Activated T-cell treated with anti-CD3 and anti-CD28 coated beads, Interleukin-2, amount 50 U/mL, for 24 hours (primary cell): ENCODE measurements at regions not wholly inside any gene's neighbourhood (a gene's known extent, or its start where the extent isn't known, plus 50 kb on each side); places are given as distances from the start of the nearest gene placed in this dataset.
"Not testable (repeated sequence)": the region's sequence is repeated elsewhere in the genome, so short reads cannot be mapped to it uniquely, and the experiment has no call there.

Source experiments
- DNase-seq: peaks from one replicate; pipeline ENCODE4 v3.0.0-alpha.2; 2020
- H3K27ac Mint-ChIP-seq: 2 replicates; pipeline ENCODE4 v1.8.0; 2020; ENCODE audit warnings: mild to moderate bottlenecking, mixed read lengths
- H3K27me3 Mint-ChIP-seq: 2 replicates; pipeline ENCODE4 v1.8.0; 2020; ENCODE audit warnings: mixed read lengths
- H3K36me3 Mint-ChIP-seq: 2 replicates; pipeline ENCODE4 v1.8.0; 2020; ENCODE audit warnings: low read depth, mixed read lengths
- H3K4me1 Mint-ChIP-seq: 2 replicates; pipeline ENCODE4 v1.8.0; 2020; ENCODE audit warnings: low read depth, mixed read lengths
- H3K4me3 Mint-ChIP-seq: 2 replicates; pipeline ENCODE4 v1.8.0; 2020; ENCODE audit warnings: mild to moderate bottlenecking, moderate library complexity, mixed read lengths
- H3K9me3 Mint-ChIP-seq: 2 replicates; pipeline ENCODE4 v1.8.0; 2020; ENCODE audit warnings: mixed read lengths

GRCh38 chr4:164540987-164541386 is 212.9 kb upstream of the SMIM31 start:
- Mint-ChIP-seq H3K36me3 (no peaks in the 10 kb centered on the region), H3K4me1 (no peaks in the 10 kb centered on the region)

GRCh38 chr4:164542431-164542830 is 211.5 kb upstream of the SMIM31 start:
- peaks cover 17% of the 10 kb centered on the region for H3K9me3 Mint-ChIP-seq
- H3K36me3 Mint-ChIP-seq = no peaks in the 10 kb centered on the region
- DNase-seq = no peak
- no peaks in the 10 kb centered on the region for H3K27me3 Mint-ChIP-seq
- H3K4me1 Mint-ChIP-seq = no peaks in the 10 kb centered on the region
- no peak overlapping the region for H3K27ac Mint-ChIP-seq
- no peak overlapping the region for H3K4me3 Mint-ChIP-seq

More at GRCh38 chr4:164540987-164541386, 212.9 kb upstream of the SMIM31 start:
- no peak overlapping the region for H3K27ac Mint-ChIP-seq
- DNase-seq = no peak
- H3K4me3 Mint-ChIP-seq = no peak overlapping the region
- H3K9me3 Mint-ChIP-seq = peaks cover 17% of the 10 kb centered on the region
- H3K27me3 Mint-ChIP-seq = no peaks in the 10 kb centered on the region

GRCh38 chr4:164550989-164551712 is 202.8 kb upstream of the SMIM31 start:
- no peak overlapping the region for H3K4me3 Mint-ChIP-seq
- DNase-seq = no peak
- no peak overlapping the region for H3K27ac Mint-ChIP-seq
- H3K27me3 Mint-ChIP-seq = no peaks in the 10 kb centered on the region
- no peaks in the 10 kb centered on the region for H3K36me3 Mint-ChIP-seq
- H3K4me1 Mint-ChIP-seq = no peaks in the 10 kb centered on the region
- no peaks in the 10 kb centered on the region for H3K9me3 Mint-ChIP-seq

GRCh38 chr4:164551713-164552040 is 202.3 kb upstream of the SMIM31 start:
- Mint-ChIP-seq H3K4me1 (no peaks in the 10 kb centered on the region), H3K36me3 (no peaks in the 10 kb centered on the region), H3K4me3 (no peak overlapping the region), H3K27me3 (no peaks in the 10 kb centered on the region), H3K27ac (no peak overlapping the region), H3K9me3 (no peaks in the 10 kb centered on the region)
- DNase-seq = no peak

GRCh38 chr4:164571593-164572390 is 182.1 kb upstream of the SMIM31 start:
- Mint-ChIP-seq H3K9me3 (peaks cover 8% of the 10 kb centered on the region), H3K4me3 (no peak overlapping the region), H3K27ac (no peak overlapping the region), H3K27me3 (no peaks in the 10 kb centered on the region), H3K4me1 (no peaks in the 10 kb centered on the region), H3K36me3 (no peaks in the 10 kb centered on the region)
- DNase-seq = no peak

GRCh38 chr4:164572877-164573279 is 181.1 kb upstream of the SMIM31 start:
- Mint-ChIP-seq H3K27me3 (no peaks in the 10 kb centered on the region), H3K9me3 (peaks cover 8% of the 10 kb centered on the region), H3K36me3 (no peaks in the 10 kb centered on the region), H3K4me3 (no peak overlapping the region), H3K4me1 (no peaks in the 10 kb centered on the region), H3K27ac (no peak overlapping the region)
- DNase-seq = no peak

- H3K9me3 Mint-ChIP-seq = peaks cover 15% of the 10 kb centered on the region
Observed at GRCh38 chr4:164575861-164576260, 178.1 kb upstream of the SMIM31 start.

GRCh38 chr4:164579270-164579942 is 174.5 kb upstream of the SMIM31 start:
- no peak overlapping the region for H3K4me3 Mint-ChIP-seq
- peaks cover 16% of the 10 kb centered on the region for H3K9me3 Mint-ChIP-seq
- no peak overlapping the region for H3K27ac Mint-ChIP-seq
- no peaks in the 10 kb centered on the region for H3K4me1 Mint-ChIP-seq
- no peaks in the 10 kb centered on the region for H3K27me3 Mint-ChIP-seq
- no peak for DNase-seq
- H3K36me3 Mint-ChIP-seq = no peaks in the 10 kb centered on the region

More at GRCh38 chr4:164575861-164576260, 178.1 kb upstream of the SMIM31 start:
- no peaks in the 10 kb centered on the region for H3K36me3 Mint-ChIP-seq
- H3K27ac Mint-ChIP-seq = no peak overlapping the region
- H3K4me1 Mint-ChIP-seq = no peaks in the 10 kb centered on the region
- no peak overlapping the region for H3K4me3 Mint-ChIP-seq
- no peak for DNase-seq
- no peaks in the 10 kb centered on the region for H3K27me3 Mint-ChIP-seq

GRCh38 chr4:164591666-164592065 is 162.3 kb upstream of the SMIM31 start:
- no peaks in the 10 kb centered on the region for H3K4me1 Mint-ChIP-seq
- H3K36me3 Mint-ChIP-seq = no peaks in the 10 kb centered on the region
- no peak overlapping the region for H3K27ac Mint-ChIP-seq
- H3K27me3 Mint-ChIP-seq = no peaks in the 10 kb centered on the region
- no peaks in the 10 kb centered on the region for H3K9me3 Mint-ChIP-seq
- DNase-seq = no peak
- no peak overlapping the region for H3K4me3 Mint-ChIP-seq

GRCh38 chr4:164595751-164596150 is 158.2 kb upstream of the SMIM31 start:
- DNase-seq = no peak
- Mint-ChIP-seq H3K27me3 (no peaks in the 10 kb centered on the region), H3K4me3 (no peak overlapping the region), H3K36me3 (no peaks in the 10 kb centered on the region), H3K4me1 (no peaks in the 10 kb centered on the region), H3K9me3 (no peaks in the 10 kb centered on the region), H3K27ac (no peak overlapping the region)

- H3K4me3 Mint-ChIP-seq = no peak overlapping the region
- H3K36me3 Mint-ChIP-seq = no peaks in the 10 kb centered on the region
- no peak for DNase-seq
- no peaks in the 10 kb centered on the region for H3K27me3 Mint-ChIP-seq
- no peaks in the 10 kb centered on the region for H3K4me1 Mint-ChIP-seq
- H3K27ac Mint-ChIP-seq = no peak overlapping the region
- no peaks in the 10 kb centered on the region for H3K9me3 Mint-ChIP-seq
Observed at GRCh38 chr4:164596318-164596878, 157.5 kb upstream of the SMIM31 start.

GRCh38 chr4:164596927-164597326 is 157.0 kb upstream of the SMIM31 start:
- peaks cover 4% of the 10 kb centered on the region for H3K9me3 Mint-ChIP-seq
- no peak overlapping the region for H3K27ac Mint-ChIP-seq
- H3K27me3 Mint-ChIP-seq = no peaks in the 10 kb centered on the region
- H3K4me3 Mint-ChIP-seq = no peak overlapping the region
- no peaks in the 10 kb centered on the region for H3K36me3 Mint-ChIP-seq
- no peaks in the 10 kb centered on the region for H3K4me1 Mint-ChIP-seq
- no peak for DNase-seq

GRCh38 chr4:164601653-164602052 is 152.3 kb upstream of the SMIM31 start:
- Mint-ChIP-seq H3K4me3 (no peak overlapping the region), H3K36me3 (no peaks in the 10 kb centered on the region), H3K4me1 (no peaks in the 10 kb centered on the region), H3K9me3 (peaks cover 8% of the 10 kb centered on the region), H3K27ac (no peak overlapping the region), H3K27me3 (no peaks in the 10 kb centered on the region)
- no peak for DNase-seq

- not testable (repeated sequence) for H3K36me3 Mint-ChIP-seq, H3K27ac Mint-ChIP-seq, H3K27me3 Mint-ChIP-seq, H3K4me1 Mint-ChIP-seq, H3K4me3 Mint-ChIP-seq, DNase-seq
- H3K9me3 Mint-ChIP-seq = peaks cover 10% of the 10 kb centered on the region
Observed at GRCh38 chr4:164605791-164606190, 148.1 kb upstream of the SMIM31 start.

- H3K27me3 Mint-ChIP-seq = no peaks in the 10 kb centered on the region
- no peak for DNase-seq
- H3K4me3 Mint-ChIP-seq = no peak overlapping the region
- no peaks in the 10 kb centered on the region for H3K4me1 Mint-ChIP-seq
- H3K27ac Mint-ChIP-seq = no peak overlapping the region
- no peaks in the 10 kb centered on the region for H3K36me3 Mint-ChIP-seq
- peaks cover 10% of the 10 kb centered on the region for H3K9me3 Mint-ChIP-seq
Observed at GRCh38 chr4:164606478-164606877, 147.5 kb upstream of the SMIM31 start.
